Neural cell (in vitro differentiated cells): ENCODE measurements at regions not wholly inside any gene's neighbourhood (a gene's known extent, or its start where the extent isn't known, plus 50 kb on each side); places are given as distances from the start of the nearest gene placed in this dataset.

ENCODE experiments used
- H2AFZ ChIP-seq: fragments of 200-600, 300-800 bp; sonication (generic), shearing (Covaris generic); 2 replicates; pipeline ENCODE4 v1.6.0; 2014; ENCODE audit warnings: low read depth, mild to moderate bottlenecking, antibody characterized with exemption, low read length, moderate library complexity
- H3F3A ChIP-seq: fragments of 200-600 bp; shearing (Covaris generic); 2 replicates; pipeline ENCODE4 v1.6.1; 2016; ENCODE audit warnings: mild to moderate bottlenecking, moderate library complexity, mixed read lengths, antibody characterized with exemption, low read length; ENCODE audit not compliant: insufficient read depth, poor library complexity, severe bottlenecking
- H3K27ac ChIP-seq: fragments of 200-600, 300-800 bp; sonication (generic), shearing (Covaris generic); 2 replicates; pipeline ENCODE4 v1.5.1; 2014; ENCODE audit warnings: mild to moderate bottlenecking, low read length, moderate library complexity
- H3K27me3 ChIP-seq: fragments of 300-800, 200-600 bp; sonication (generic), shearing (Covaris generic); 2 replicates; pipeline ENCODE4 v1.6.0; 2014; ENCODE audit warnings: mild to moderate bottlenecking, low read depth, low read length, moderate library complexity; ENCODE audit not compliant: insufficient read depth
- H3K36me3 ChIP-seq: fragments of 300-800, 200-600 bp; sonication (generic), shearing (Covaris generic); 2 replicates; pipeline ENCODE4 v1.5.1; 2014; ENCODE audit warnings: mild to moderate bottlenecking, antibody characterized with exemption, low read length, moderate library complexity; ENCODE audit not compliant: insufficient read depth
- H3K4me2 ChIP-seq: fragments of 300-800, 200-600 bp; sonication (generic), shearing (Covaris generic); 2 replicates; pipeline ENCODE4 v1.6.0; 2014; ENCODE audit warnings: mild to moderate bottlenecking, low read length
- H3K4me3 ChIP-seq: fragments of 300-800, 200-600 bp; sonication (generic), shearing (Covaris generic); 2 replicates; pipeline ENCODE4 v1.5.1; 2014; ENCODE audit warnings: mild to moderate bottlenecking, low read length, moderate library complexity
- H3K79me2 ChIP-seq: fragments of 200-600 bp; shearing (Covaris generic); replicated peaks from 2 replicates; pipeline ENCODE4 v1.6.0; 2014; ENCODE audit warnings: mild to moderate bottlenecking, low read length, moderate library complexity; ENCODE audit not compliant: insufficient read depth
- H3K9ac ChIP-seq: fragments of 300-800, 200-600 bp; sonication (generic), shearing (Covaris generic); 2 replicates; pipeline ENCODE4 v1.6.1; 2016; ENCODE audit warnings: mild to moderate bottlenecking, low read length, mixed read lengths
- H3K9me2 ChIP-seq: fragments of 200-600 bp; shearing (Covaris generic); 2 replicates; pipeline ENCODE4 v1.6.1; 2016; ENCODE audit warnings: mild to moderate bottlenecking, low read length, mixed read lengths; ENCODE audit not compliant: insufficient read depth
- H3K9me3 ChIP-seq: fragments of 200-600, 300-800 bp; sonication (generic), shearing (Covaris generic); 2 replicates; pipeline ENCODE4 v1.6.1; 2016; ENCODE audit warnings: mild to moderate bottlenecking, mixed run types, low read length, moderate library complexity, mixed read lengths
- H4K20me1 ChIP-seq: fragments of 200-600 bp; shearing (Covaris generic); 2 replicates; pipeline ENCODE4 v1.6.1; 2016; ENCODE audit warnings: mild to moderate bottlenecking, mixed run types; ENCODE audit not compliant: insufficient read depth
- CTCF ChIP-seq: fragments of 450-650 bp; IDR thresholded peaks from 2 replicates; pipeline ENCODE4 v1.5.1; 2014; ENCODE audit warnings: antibody characterized with exemption, mild to moderate bottlenecking, moderate library complexity; ENCODE audit not compliant: poor library complexity, severe bottlenecking
- EP300 ChIP-seq: fragments of 450-650 bp; conservative IDR thresholded peaks from 2 replicates; pipeline ENCODE4 v1.6.1; 2014; ENCODE audit warnings: antibody characterized with exemption, mild to moderate bottlenecking, moderate library complexity; ENCODE audit not compliant: poor library complexity, severe bottlenecking
- EZH2 ChIP-seq: fragments of 200-600, 300-800 bp; shearing (Covaris generic), sonication (generic); IDR thresholded peaks from 2 replicates; pipeline ENCODE4 v1.6.1; 2014; ENCODE audit warnings: antibody characterized with exemption, low read length, borderline replicate concordance, mild to moderate bottlenecking; ENCODE audit not compliant: insufficient read depth, poor library complexity, severe bottlenecking
- MXI1 ChIP-seq: fragments of 450-650 bp; conservative IDR thresholded peaks from 2 replicates; pipeline ENCODE4 v1.6.1; 2014; ENCODE audit warnings: antibody characterized with exemption, mild to moderate bottlenecking; ENCODE audit not compliant: poor library complexity, severe bottlenecking
- POLR2AphosphoS5 ChIP-seq: IDR thresholded peaks from 2 replicates; pipeline ENCODE4 v1.6.1; 2012
- RAD21 ChIP-seq: fragments of 450-650 bp; conservative IDR thresholded peaks from 2 replicates; pipeline ENCODE4 v1.6.1; 2014; ENCODE audit warnings: antibody characterized with exemption, mild to moderate bottlenecking, moderate library complexity
- REST ChIP-seq: IDR thresholded peaks from 2 replicates; pipeline ENCODE4 v1.6.1; 2012; ENCODE audit warnings: borderline replicate concordance
- SMC3 ChIP-seq: fragments of 450-650 bp; conservative IDR thresholded peaks from 2 replicates; pipeline ENCODE4 v1.6.1; 2014; ENCODE audit warnings: antibody characterized with exemption, mild to moderate bottlenecking, moderate library complexity; ENCODE audit not compliant: poor library complexity
- TAF1 ChIP-seq: IDR thresholded peaks from 2 replicates; pipeline ENCODE4 v1.6.1; 2012; ENCODE audit warnings: low read depth

- no peak overlapping the region for H3K27ac ChIP-seq
- no peaks in the 10 kb centered on the region for H3K36me3 ChIP-seq
- no peaks in the 10 kb centered on the region for H3K9me3 ChIP-seq
- no peak overlapping the region for H3K4me3 ChIP-seq
- TF ChIP-seq EZH2 (no peak), POLR2AphosphoS5 (no peak), RAD21 (no peak), TAF1 (no peak), SMC3 (no peak), REST (no peak), MXI1 (no peak), EP300 (no peak), CTCF (no peak)
- no peak overlapping the region for H3K9ac ChIP-seq
- no peaks in the 10 kb centered on the region for H3K27me3 ChIP-seq
- H3K4me2 ChIP-seq: no peak overlapping the region
- H3K9me2 ChIP-seq: no peaks in the 10 kb centered on the region
- H3K79me2 ChIP-seq: no peaks in the 10 kb centered on the region
- no peak overlapping the region for H2AFZ ChIP-seq
- no peaks in the 10 kb centered on the region for H3F3A ChIP-seq
- no peaks in the 10 kb centered on the region for H4K20me1 ChIP-seq
Observed at GRCh38 chr14:43041207-43041606, 1434.5 kb downstream of the LRFN5 start.

GRCh38 chr14:43039881-43040280 lies 1433.2 kb downstream of the LRFN5 start:
- no peak overlapping the region for H3K4me3 ChIP-seq
- H3K27me3 ChIP-seq: no peaks in the 10 kb centered on the region
- no peaks in the 10 kb centered on the region for H4K20me1 ChIP-seq
- H3K9me3 ChIP-seq: no peaks in the 10 kb centered on the region
- no peaks in the 10 kb centered on the region for H3F3A ChIP-seq
- H3K36me3 ChIP-seq: no peaks in the 10 kb centered on the region
- H3K4me2 ChIP-seq: no peak overlapping the region
- no peaks in the 10 kb centered on the region for H3K79me2 ChIP-seq
- H3K9me2 ChIP-seq: no peaks in the 10 kb centered on the region
- H2AFZ ChIP-seq: no peak overlapping the region
- H3K27ac ChIP-seq: no peak overlapping the region
- TF ChIP-seq TAF1 (no peak), MXI1 (no peak), CTCF (no peak), POLR2AphosphoS5 (no peak), EZH2 (no peak), RAD21 (no peak), EP300 (no peak), SMC3 (no peak), REST (no peak)
- no peak overlapping the region for H3K9ac ChIP-seq
